Skeletal muscle cell (primary cell): ENCODE measurements at regions not wholly inside any gene's neighbourhood (a gene's known extent, or its start where the extent isn't known, plus 50 kb on each side); places are given as distances from the start of the nearest gene placed in this dataset.
"Not testable (repeated sequence)": the region's sequence is repeated elsewhere in the genome, so short reads cannot be mapped to it uniquely, and the experiment has no call there.

ENCODE experiments used
- DNase-seq: peaks from one replicate; pipeline ENCODE4 v3.0.0-alpha.2; 2010; ENCODE audit warnings: low read depth
- H3K4me3 ChIP-seq: 2 replicates; pipeline ENCODE4 v1.5.1; 2011; ENCODE audit warnings: low read depth, mild to moderate bottlenecking, control low read depth, low read length, moderate library complexity

DNA sequence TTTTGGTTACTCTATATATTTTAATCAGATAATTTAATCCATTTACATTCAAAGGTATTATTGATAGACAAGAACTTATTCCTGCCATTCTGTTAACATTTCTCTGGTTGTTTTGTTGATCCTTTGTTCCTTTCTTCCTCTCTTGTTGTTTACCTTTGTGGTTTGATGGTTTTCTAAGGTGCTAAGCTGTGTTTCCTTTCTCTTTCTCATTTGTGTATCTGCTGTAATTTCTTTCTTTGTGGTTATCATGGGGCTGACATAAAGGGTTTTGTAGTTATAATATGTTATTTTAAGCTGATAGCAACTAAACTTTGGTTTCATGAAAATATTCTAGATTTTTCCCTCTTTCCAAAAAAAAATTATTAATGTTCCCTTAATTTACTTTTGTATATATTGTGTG, 179.2 kb downstream of the NDUFA10 start:
- no peak overlapping the region for H3K4me3 ChIP-seq

GRCh38 chr2:239839306-239839705, 185.8 kb downstream of the NDUFA10 start:
- no peak overlapping the region for H3K4me3 ChIP-seq
- DNase-seq: no peak

More for the DNA sequence above, 179.2 kb downstream of the NDUFA10 start:
- no peak for DNase-seq

DNA sequence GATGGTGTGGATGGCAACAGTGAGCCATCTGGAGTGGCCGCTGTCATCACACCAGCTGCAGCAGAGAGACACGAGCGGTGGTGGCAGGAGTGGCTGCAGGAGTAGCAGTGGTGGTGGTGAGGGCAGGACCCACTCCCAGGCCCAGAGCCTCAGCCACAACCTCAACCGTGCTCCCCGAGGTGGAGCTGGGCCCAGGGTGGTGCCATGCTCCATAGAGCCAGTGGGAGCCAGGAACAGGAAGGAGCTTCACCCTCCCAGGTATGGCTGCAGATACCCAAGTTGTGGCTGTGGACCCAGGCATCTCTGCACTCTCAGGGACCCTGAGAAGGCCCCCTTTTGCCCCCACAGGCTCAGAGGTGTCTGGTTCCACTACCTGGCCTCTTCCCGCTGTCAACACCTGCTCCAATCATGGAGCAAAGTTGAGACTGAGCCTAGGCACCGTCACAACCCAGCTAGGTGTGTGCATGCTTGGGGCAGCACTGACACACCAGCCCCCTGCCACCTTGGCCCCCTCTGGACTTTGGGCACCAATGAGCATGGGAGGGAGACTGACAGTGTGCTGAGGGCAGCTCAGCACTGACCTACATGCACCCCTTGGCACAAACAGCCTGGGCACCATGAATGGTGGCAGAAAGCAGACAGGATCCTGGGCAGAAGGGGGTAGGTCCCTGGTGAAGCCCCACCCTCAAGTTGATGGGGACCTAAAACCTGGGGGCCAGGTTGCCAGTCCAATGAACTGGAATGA, 188.9 kb downstream of the NDUFA10 start:
- DNase-seq: no peak
- no peak overlapping the region for H3K4me3 ChIP-seq

GRCh38 chr2:239835056-239835455, 190.1 kb downstream of the NDUFA10 start:
- H3K4me3 ChIP-seq: no peak overlapping the region
- DNase-seq: no peak

DNA sequence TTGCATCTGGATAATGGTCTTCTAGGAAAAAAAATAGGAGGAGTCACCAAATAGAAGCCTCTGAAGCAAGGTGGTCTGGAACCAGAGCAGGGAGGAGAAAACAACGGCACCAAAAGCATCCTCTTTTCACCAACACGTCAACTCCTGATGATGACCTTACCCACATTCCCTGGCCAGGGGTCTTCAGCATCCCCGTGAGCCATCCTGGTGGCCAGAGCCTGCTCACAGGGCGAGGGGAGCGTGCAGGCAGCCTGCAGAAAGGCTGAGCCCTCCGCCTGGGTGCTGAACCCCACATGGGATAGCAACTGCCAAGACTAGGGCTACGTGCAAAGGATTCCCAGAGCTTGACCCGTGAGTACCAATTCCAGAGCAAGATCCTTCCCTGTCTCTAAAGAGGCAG, 191.0 kb downstream of the NDUFA10 start:
- DNase-seq: no peak
- no peak overlapping the region for H3K4me3 ChIP-seq

DNA sequence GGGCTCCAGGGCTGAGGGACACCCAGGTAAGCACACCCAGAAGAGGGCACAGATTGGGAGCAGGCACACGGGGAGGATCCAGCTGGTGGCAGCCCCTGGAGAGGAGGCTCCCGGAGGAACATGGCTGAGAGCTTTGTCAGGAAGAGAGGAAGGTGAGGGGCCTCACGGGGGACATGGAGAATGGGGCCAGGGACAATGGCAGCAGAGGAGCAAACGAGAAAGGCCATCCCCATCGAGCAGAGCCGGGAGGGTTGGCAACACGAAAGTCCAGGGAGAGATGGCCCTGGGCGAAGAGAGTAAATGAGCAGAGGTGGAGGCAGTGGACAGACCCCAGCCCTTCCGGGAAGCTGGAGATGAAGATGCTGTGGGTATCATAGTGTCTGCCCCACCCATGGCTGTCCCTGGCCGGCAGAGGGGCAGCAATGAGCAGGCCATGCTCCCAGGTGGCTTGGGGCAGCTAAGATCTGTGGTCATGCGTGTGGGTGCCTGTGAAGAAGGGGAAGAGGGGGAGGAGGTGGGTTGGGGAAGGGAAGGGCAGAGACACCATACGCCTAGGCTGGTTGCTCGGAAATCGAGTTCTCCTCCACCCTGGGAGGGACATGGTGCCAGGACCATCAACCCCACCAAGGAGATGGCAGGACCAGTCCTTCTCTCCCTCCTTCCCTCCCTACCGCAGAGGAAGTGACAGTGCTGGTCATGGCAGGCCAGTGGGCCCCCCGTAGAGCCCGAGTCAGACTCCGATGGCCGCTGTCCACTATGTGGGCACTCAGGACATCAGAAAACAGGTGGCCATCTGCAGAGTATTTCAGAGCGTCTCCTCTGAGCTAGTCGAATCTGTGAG, 191.7 kb downstream of the NDUFA10 start:
- no peak for DNase-seq
- no peak overlapping the region for H3K4me3 ChIP-seq

DNA sequence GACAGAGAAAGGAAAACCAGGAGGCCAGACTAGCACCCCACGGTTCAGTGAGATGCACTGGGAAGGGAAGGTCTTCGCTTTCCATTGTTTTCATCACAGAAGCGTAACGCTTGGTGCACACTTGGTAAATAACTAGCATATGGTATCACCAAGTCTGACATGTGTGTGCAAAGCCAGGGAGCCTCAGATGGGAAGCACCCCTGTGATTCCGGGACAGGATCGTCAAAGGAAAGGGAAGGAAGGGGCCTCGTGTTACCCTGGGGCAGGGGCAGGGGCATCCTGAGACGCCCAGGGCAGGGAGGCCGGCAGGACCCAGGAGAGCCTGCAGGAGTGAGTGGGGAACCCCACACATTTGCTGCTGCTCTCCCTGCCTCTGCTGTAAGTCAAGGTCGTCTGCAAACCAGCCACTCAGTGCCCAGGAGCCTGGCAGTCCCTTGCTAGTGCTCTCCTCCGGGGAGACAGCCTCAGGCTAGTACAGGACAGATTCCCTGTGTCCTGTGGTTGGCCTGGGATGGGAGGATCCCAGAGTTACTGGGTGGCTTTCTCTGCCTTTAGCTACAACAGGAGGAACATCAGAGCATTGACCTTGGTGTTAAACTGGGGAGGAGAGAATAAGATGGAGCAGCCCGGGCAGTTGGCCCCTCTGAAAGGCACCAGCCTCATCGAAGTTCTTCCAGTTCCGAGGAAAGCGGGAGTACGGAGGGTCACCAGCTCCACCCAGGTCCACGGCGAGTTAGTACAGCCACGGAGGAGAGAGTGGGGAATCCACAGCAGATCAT, 192.5 kb downstream of the NDUFA10 start:
- no peak for DNase-seq
- H3K4me3 ChIP-seq: no peak overlapping the region

GRCh38 chr2:239831861-239832489, 193.2 kb downstream of the NDUFA10 start:
- H3K4me3 ChIP-seq: no peak overlapping the region
- no peak for DNase-seq

- no peak for DNase-seq
- no peak overlapping the region for H3K4me3 ChIP-seq
Measured at GRCh38 chr2:239831001-239831731, 194.0 kb downstream of the NDUFA10 start.

DNA sequence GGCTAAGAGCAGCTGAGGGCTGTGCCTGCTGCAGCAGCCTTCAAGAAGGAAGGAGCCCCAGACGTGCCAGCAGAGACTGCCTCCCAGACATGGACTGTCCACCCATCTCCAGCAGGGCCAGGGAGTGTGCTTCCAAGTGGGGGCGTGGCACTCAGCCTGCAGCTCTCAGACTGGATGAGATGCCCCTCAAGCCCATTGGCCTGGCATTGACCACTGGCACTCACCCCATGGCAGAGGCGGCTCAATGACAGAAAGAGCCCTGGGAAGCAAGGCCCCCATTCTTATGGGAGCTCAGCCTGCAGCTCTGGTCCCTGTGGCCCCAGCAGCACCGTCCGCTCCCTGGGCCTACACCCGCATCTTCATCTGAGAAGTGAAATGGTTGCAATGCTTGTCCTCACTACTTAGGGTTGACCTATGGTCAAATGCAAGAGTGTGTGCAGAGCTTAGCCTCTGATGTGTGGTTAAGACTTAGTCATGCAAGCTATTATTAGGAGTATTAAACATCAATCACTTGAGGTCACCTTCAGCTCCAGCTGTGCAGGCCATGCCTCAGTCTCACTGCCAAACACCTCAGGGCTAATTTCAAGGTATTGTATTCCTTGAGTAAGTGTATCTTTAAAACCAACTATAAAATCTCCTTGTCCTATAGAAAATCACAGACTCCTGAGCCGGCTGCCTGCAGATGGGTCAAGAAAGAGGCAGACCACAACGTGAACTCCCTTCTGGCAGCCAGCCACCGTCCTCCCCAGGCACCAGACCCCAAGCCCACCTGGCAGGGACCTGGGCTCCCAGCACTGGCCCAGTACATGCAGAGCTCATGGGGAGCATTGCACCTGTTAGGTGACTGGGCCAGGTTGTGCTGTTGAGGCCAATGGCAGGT, 194.8 kb downstream of the NDUFA10 start:
- no peak for DNase-seq

DNA sequence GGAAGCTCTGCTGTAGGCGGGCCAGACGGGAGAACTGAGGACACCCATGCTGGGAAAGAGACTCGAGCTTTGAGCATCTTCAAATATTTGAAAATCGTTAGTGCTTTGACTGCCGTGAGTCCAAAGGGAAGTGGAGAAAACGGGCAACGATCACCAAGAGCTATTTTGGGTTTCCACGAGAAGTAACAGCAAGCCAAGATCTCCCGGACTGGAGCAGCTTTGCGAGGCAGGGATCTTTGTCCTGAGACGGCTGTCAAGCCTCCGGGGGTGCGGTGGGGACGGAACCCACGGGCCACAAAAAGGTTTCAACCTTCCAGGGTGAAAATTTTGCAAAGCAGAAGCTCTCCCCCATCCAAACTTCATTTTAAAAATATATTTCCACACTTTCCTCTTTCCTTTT, 195.8 kb downstream of the NDUFA10 start:
- no peak for DNase-seq
- no peak overlapping the region for H3K4me3 ChIP-seq

More for the DNA sequence above, 194.8 kb downstream of the NDUFA10 start:
- no peak overlapping the region for H3K4me3 ChIP-seq

GRCh38 chr2:239828973-239829275, 196.2 kb downstream of the NDUFA10 start:
- DNase-seq, H3K4me3 ChIP-seq: not testable (repeated sequence)

DNA sequence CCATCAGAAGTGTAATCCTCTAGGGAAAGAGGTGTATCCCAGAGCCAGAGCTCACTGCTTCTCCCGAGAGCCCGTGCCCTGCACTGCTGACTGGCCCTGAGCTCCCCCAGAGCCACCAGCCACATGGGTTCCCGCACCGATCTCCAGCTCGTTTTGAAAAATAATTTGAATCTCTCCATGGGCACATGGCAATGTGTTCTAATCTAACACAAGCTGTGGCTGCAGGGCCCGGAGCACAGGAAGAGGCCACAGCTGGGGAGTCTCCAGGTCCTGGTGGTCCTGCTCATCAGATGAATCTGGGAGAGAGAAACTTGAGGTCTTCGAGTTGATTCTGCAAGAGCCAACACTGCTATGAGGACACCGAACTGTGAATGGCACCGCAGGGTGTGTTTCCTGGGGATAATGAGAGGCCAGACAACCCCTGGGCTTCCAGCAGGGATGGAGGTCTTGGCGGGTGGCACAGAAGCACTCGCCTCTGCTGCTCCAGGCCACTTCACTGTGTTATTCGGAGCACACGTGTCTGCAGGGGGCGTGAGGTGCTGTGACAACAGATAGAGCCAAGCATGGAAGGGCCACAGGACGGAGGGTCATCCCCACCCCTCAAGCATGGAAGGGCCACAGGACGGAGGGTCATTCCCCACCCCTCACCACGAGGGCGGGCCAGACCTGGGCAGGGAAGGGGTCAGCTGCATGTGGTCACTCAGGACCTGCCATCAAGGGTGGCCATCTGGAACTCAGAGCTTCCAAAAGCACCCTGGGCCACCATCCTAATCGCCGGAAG, 196.8 kb downstream of the NDUFA10 start:
- no peak overlapping the region for H3K4me3 ChIP-seq
- DNase-seq: no peak

DNA sequence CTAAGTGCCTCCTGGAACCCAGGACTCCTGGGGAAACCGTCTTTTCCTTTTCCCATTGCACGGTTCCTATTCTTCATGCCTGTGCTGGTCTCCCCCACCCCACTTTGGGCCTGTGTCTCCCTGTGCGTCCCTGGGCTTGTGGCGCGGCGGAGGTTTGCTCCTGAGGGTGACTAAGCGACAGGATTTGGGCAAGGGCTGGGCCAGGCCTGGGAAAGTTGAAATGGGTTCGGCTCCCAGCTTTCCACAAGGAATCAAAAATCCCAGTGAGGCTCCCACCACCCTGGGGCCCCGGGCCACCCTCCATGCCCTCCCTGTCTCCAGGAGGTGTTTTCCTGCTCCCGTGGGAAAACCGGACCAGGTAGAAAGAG, 197.6 kb downstream of the NDUFA10 start:
- no peak overlapping the region for H3K4me3 ChIP-seq
- DNase-seq: no peak

GRCh38 chr2:239826786-239827522, 198.2 kb downstream of the NDUFA10 start:
- no peak for DNase-seq
- no peak overlapping the region for H3K4me3 ChIP-seq

- DNase-seq: no peak
- H3K4me3 ChIP-seq: no peak overlapping the region
Measured at GRCh38 chr2:239826376-239826775, 198.8 kb downstream of the NDUFA10 start.

GRCh38 chr2:239825705-239825979, 199.5 kb downstream of the NDUFA10 start:
- no peak for DNase-seq
- no peak overlapping the region for H3K4me3 ChIP-seq
